OCI-LY7 (cell line): ENCODE measurements at regions not wholly inside any gene's neighbourhood (a gene's known extent, or its start where the extent isn't known, plus 50 kb on each side); places are given as distances from the start of the nearest gene placed in this dataset.

ENCODE experiments used
- BruUV-seq: library from RNA; stranded (reverse); fragments of 400-500 nt; replicated peaks from 2 replicates; lab custom pipeline; 2021; lab: Mats Ljungman, UMichigan
- CTCF ChIA-PET: fragments of 300-600 bp; sonication (Branson Sonifier 250); formaldehyde crosslinking; loops from one replicate; lab custom pipeline; 2022; ENCODE audit warnings: antibody characterized with exemption; ENCODE audit not compliant: unreplicated experiment; lab: Charles Lee
- POLR2A ChIA-PET: fragments of 300-600 bp; sonication (Branson Sonifier 250); formaldehyde crosslinking; loops from one replicate; lab custom pipeline; 2022; ENCODE audit warnings: antibody characterized with exemption; lab: Charles Lee
- DNase-seq: peaks from one replicate; pipeline ENCODE4 v3.0.0-alpha.2; 2015; ENCODE audit warnings: low spot score
- H2AFZ ChIP-seq: fragments of 200-600 bp; sonication (generic), shearing (Covaris generic); 2 replicates; pipeline ENCODE4 v1.6.1; 2014; ENCODE audit warnings: mild to moderate bottlenecking, antibody characterized with exemption, low read length, moderate library complexity
- H3K27ac ChIP-seq: fragments of 200-600 bp; sonication (generic); 2 replicates; pipeline ENCODE4 v1.5.1; 2014; ENCODE audit warnings: mixed run types, low read depth, mild to moderate bottlenecking, moderate library complexity, low read length, inconsistent platforms; ENCODE audit not compliant: poor library complexity, severe bottlenecking
- H3K36me3 ChIP-seq: fragments of 200-600 bp; sonication (generic); 2 replicates; pipeline ENCODE4 v1.6.1; 2014; ENCODE audit warnings: mild to moderate bottlenecking, antibody characterized with exemption, low read length, moderate library complexity, mixed read lengths; ENCODE audit not compliant: insufficient read depth
- H3K4me1 ChIP-seq: fragments of 200-600 bp; sonication (generic); 2 replicates; pipeline ENCODE4 v1.5.1; 2014; ENCODE audit warnings: mild to moderate bottlenecking, low read length; ENCODE audit not compliant: insufficient read depth, poor library complexity, severe bottlenecking
- H3K4me2 ChIP-seq: fragments of 200-600 bp; sonication (generic); 2 replicates; pipeline ENCODE4 v1.6.1; 2014; ENCODE audit warnings: mild to moderate bottlenecking, low read length
- H3K4me3 ChIP-seq: fragments of 200-600 bp; sonication (generic); 2 replicates; pipeline ENCODE4 v1.5.1; 2014; ENCODE audit warnings: mild to moderate bottlenecking, low read depth, low read length; ENCODE audit not compliant: poor library complexity, severe bottlenecking
- H3K79me2 ChIP-seq: fragments of 200-600 bp; sonication (generic); 2 replicates; pipeline ENCODE4 v1.6.1; 2016; ENCODE audit warnings: low read depth, mild to moderate bottlenecking, low read length, moderate library complexity, mixed read lengths; ENCODE audit not compliant: insufficient read depth
- H3K9me2 ChIP-seq: fragments of 200-600 bp; sonication (generic); 2 replicates; pipeline ENCODE4 v1.6.1; 2016; ENCODE audit warnings: mild to moderate bottlenecking, low read length, mixed read lengths; ENCODE audit not compliant: insufficient read depth
- H3K9me3 ChIP-seq: fragments of 200-600 bp; sonication (generic); 2 replicates; pipeline ENCODE4 v1.6.1; 2014; ENCODE audit warnings: mild to moderate bottlenecking, mixed run types, low read length, mixed read lengths
- H4K20me1 ChIP-seq: fragments of 200-600 bp; sonication (generic); 2 replicates; pipeline ENCODE4 v1.6.1; 2014; ENCODE audit warnings: mild to moderate bottlenecking, antibody characterized with exemption, low read length, moderate library complexity, mixed read lengths; ENCODE audit not compliant: insufficient read depth
- EZH2phosphoT487 ChIP-seq: fragments of 200-600 bp; sonication (generic); IDR thresholded peaks from 2 replicates; pipeline ENCODE4 v1.6.1; 2018; ENCODE audit warnings: low read depth, borderline replicate concordance, mild to moderate bottlenecking, mixed run types, antibody characterized with exemption, low read length, moderate library complexity, mixed read lengths
- intact Hi-C: fragments of 100-400 bp; cut with micrococcal nuclease; formaldehyde crosslinking; loops from one replicate; pipeline ENCODE4 v1.10.0; 2022; ENCODE audit not compliant: unreplicated experiment
- TF ChIP-seq, protein P1 (sequence below): fragments of 200-600 bp; sonication (generic); conservative IDR thresholded peaks from 2 replicates; pipeline ENCODE4 v1.5.1; 2014; ENCODE audit warnings: mild to moderate bottlenecking, antibody characterized with exemption, low read length, moderate library complexity, mixed read lengths

DNA sequence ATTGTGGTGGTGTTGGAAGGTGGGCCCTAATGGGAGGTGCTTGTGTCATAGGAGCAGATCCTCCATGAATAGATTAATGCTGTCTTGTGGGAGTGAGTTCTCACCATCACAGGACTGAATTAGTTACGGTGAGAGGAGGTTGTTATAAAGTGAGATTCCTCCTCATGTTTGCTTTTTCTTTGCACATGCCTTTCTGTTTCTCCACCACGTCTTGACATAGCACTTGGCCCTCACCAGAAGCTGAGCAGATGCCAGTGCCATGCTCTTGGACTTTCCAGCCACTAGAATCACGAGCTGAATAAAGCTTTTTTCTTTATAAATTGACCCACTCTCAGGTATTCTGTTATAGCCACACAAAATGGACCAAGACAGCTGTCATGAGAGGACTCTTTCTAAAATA is 194.8 kb downstream of the PTPRU start:
- CTCF ChIA-PET, result interaction anchor here (0.6 kb wide), 1 partner anchor 73 kb away, joined by 3 read pairs; no protein-coding TSS in a partner anchor
- TF ChIP-seq EZH2phosphoT487, result no peak
- TF ChIP-seq, protein P1, sequence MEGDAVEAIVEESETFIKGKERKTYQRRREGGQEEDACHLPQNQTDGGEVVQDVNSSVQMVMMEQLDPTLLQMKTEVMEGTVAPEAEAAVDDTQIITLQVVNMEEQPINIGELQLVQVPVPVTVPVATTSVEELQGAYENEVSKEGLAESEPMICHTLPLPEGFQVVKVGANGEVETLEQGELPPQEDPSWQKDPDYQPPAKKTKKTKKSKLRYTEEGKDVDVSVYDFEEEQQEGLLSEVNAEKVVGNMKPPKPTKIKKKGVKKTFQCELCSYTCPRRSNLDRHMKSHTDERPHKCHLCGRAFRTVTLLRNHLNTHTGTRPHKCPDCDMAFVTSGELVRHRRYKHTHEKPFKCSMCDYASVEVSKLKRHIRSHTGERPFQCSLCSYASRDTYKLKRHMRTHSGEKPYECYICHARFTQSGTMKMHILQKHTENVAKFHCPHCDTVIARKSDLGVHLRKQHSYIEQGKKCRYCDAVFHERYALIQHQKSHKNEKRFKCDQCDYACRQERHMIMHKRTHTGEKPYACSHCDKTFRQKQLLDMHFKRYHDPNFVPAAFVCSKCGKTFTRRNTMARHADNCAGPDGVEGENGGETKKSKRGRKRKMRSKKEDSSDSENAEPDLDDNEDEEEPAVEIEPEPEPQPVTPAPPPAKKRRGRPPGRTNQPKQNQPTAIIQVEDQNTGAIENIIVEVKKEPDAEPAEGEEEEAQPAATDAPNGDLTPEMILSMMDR, result no peak
- no peaks in the 10 kb centered on the region for H3K36me3 ChIP-seq
- POLR2A ChIA-PET, result interaction anchor here (1.2 kb wide), 1 partner anchor 9 kb away, joined by 3 read pairs; no protein-coding TSS in a partner anchor
- H3K4me2 ChIP-seq, result no peak overlapping the region
- no peaks in the 10 kb centered on the region for H3K79me2 ChIP-seq
- no peak for DNase-seq
- no peaks in the 10 kb centered on the region for H4K20me1 ChIP-seq
- H2AFZ ChIP-seq, result no peak overlapping the region
- no peaks in the 10 kb centered on the region for H3K9me2 ChIP-seq
- no peak overlapping the region for H3K4me3 ChIP-seq
- no peak overlapping the region for H3K27ac ChIP-seq
- intact Hi-C loops, result no loop called here
- H3K4me1 ChIP-seq, result no peaks in the 10 kb centered on the region
- no peaks in the 10 kb centered on the region for H3K9me3 ChIP-seq
- no TSS peak for BruUV-seq

DNA sequence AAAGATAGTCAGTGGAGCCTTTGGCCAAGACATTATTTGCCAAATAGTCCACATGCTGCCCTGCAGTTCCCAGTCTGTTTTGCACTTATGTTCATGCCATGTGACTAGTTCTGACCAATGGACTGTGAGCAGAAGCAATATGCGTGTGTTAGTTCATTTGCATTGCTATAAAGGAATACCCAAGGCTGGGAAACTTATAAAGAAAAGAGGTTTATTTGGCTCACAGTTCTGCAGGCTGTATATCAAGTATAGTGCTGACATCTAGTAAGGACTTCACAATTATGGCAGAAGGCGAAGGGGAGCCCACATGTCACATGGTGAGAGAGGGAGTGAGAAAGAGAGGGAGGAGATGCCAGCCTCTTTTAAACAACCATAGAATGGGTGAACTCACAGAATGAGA is 193.3 kb downstream of the PTPRU start:
- Histone ChIP-seq H3K4me2 (no peak overlapping the region), H3K9me2 (no peaks in the 10 kb centered on the region), H3K36me3 (no peaks in the 10 kb centered on the region), H4K20me1 (no peaks in the 10 kb centered on the region), H3K4me1 (no peaks in the 10 kb centered on the region), H3K79me2 (no peaks in the 10 kb centered on the region), H3K27ac (no peak overlapping the region), H3K4me3 (no peak overlapping the region), H2AFZ (no peak overlapping the region), H3K9me3 (no peaks in the 10 kb centered on the region)
- CTCF ChIA-PET, result no interaction called here
- intact Hi-C loops, result no loop called here
- no peak for DNase-seq
- POLR2A ChIA-PET, result no interaction called here
- no TSS peak for BruUV-seq
- no peak for TF ChIP-seq EZH2phosphoT487
- TF ChIP-seq, protein P1, result no peak

DNA sequence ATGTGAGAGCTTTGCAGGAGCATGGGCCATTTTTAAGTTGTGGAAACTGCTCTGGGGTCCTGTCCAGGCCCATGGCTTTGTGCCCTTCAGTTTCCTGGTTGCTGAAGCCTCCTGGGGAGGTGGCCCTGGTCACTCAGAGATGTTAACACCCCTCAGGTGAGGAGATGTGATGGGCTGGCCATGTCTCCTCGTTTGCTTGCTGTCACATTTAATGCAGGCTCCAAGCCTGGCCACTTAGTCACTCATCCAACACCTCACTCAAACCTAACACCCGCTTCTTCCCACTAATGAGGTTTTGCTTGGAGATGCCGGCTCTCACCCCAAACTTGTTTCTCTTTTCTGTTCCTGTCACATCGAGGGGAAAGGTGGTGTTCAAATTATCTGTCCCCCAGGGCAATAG is 192.7 kb downstream of the PTPRU start:
- intact Hi-C loops, result no loop called here
- no peak overlapping the region for H3K27ac ChIP-seq
- H3K9me2 ChIP-seq, result no peaks in the 10 kb centered on the region
- H3K4me2 ChIP-seq, result no peak overlapping the region
- no peaks in the 10 kb centered on the region for H3K9me3 ChIP-seq
- ChIA-PET POLR2A (no interaction called here), CTCF (no interaction called here)
- TF ChIP-seq, protein P1, result no peak
- TF ChIP-seq EZH2phosphoT487, result no peak
- H3K4me1 ChIP-seq, result no peaks in the 10 kb centered on the region
- no peaks in the 10 kb centered on the region for H3K36me3 ChIP-seq
- no TSS peak for BruUV-seq
- H2AFZ ChIP-seq, result no peak overlapping the region
- DNase-seq, result no peak
- no peak overlapping the region for H3K4me3 ChIP-seq
- no peaks in the 10 kb centered on the region for H4K20me1 ChIP-seq
- H3K79me2 ChIP-seq, result no peaks in the 10 kb centered on the region
